GM12873 (cell line): ENCODE measurements at regions not wholly inside any gene's neighbourhood (a gene's known extent, or its start where the extent isn't known, plus 50 kb on each side); places are given as distances from the start of the nearest gene placed in this dataset.

Experiments
- CTCF ChIP-seq: IDR thresholded peaks from 2 replicates; pipeline ENCODE4 v1.5.1; 2012; ENCODE audit warnings: low read depth, mild to moderate bottlenecking, moderate library complexity, low read length, control low read depth; ENCODE audit not compliant: insufficient read depth; ENCODE audit errors: missing control alignments

GRCh38 chr3:132987396-132987795 is 50.8 kb upstream of the TMEM108 start:
- no peak for TF ChIP-seq CTCF

GRCh38 chr3:132984181-132984580 is 54.0 kb upstream of the TMEM108 start:
- no peak for TF ChIP-seq CTCF

GRCh38 chr3:132983143-132983770 is 54.9 kb upstream of the TMEM108 start:
- no peak for TF ChIP-seq CTCF

- peak; percentile 4 for TF ChIP-seq CTCF
Measured at GRCh38 chr3:132981719-132982118, 56.5 kb upstream of the TMEM108 start.

- no peak for TF ChIP-seq CTCF
Measured at GRCh38 chr3:132980102-132980501, 58.1 kb upstream of the TMEM108 start.

- no peak for TF ChIP-seq CTCF
Measured at GRCh38 chr3:132979606-132980005, 58.6 kb upstream of the TMEM108 start.

- TF ChIP-seq CTCF = no peak
Measured at GRCh38 chr3:132978464-132978863, 59.7 kb upstream of the TMEM108 start.
